NCI-H774 (cell line): ENCODE measurements at regions not wholly inside any gene's neighbourhood (a gene's known extent, or its start where the extent isn't known, plus 50 kb on each side); places are given as distances from the start of the nearest gene placed in this dataset.
A peak's percentile ranks its signal among the peaks of the same experiment; 100 is the strongest.
"Not testable (repeated sequence)": the region's sequence is repeated elsewhere in the genome, so short reads cannot be mapped to it uniquely, and the experiment has no call there.

Experiments
- DNase-seq: peaks from one replicate; lab custom pipeline; 2025; lab: John Stamatoyannopoulos, UW

GRCh38 chr9:129414377-129414992, 206.4 kb downstream of the C9orf50 start:
- DNase-seq, result no peak

- peak; percentile 98 for DNase-seq
These were observed 207.1 kb downstream of the C9orf50 start for GRCh38 chr9:129413537-129414376.

- DNase-seq, result peak; percentile 86
These were observed 207.9 kb downstream of the C9orf50 start for GRCh38 chr9:129412814-129413536.

GRCh38 chr9:129412176-129412813, 208.6 kb downstream of the C9orf50 start:
- DNase-seq, result not testable (repeated sequence)

GRCh38 chr9:129411501-129412175, 209.3 kb downstream of the C9orf50 start:
- DNase-seq, result no peak

GRCh38 chr9:129410226-129410625, 210.7 kb downstream of the C9orf50 start:
- no peak for DNase-seq

- DNase-seq, result no peak
These were observed 212.2 kb downstream of the C9orf50 start for GRCh38 chr9:129408535-129409215.

GRCh38 chr9:129407905-129408452, 212.9 kb downstream of the C9orf50 start:
- DNase-seq, result no peak

GRCh38 chr9:129406278-129407225, 214.3 kb downstream of the C9orf50 start:
- DNase-seq, result no peak

GRCh38 chr9:129405827-129406213, 215.1 kb downstream of the C9orf50 start:
- no peak for DNase-seq

- no peak for DNase-seq
These were observed 215.6 kb downstream of the C9orf50 start for GRCh38 chr9:129405089-129405826.

GRCh38 chr9:129404621-129405020, 216.3 kb downstream of the C9orf50 start:
- DNase-seq, result no peak

- DNase-seq, result no peak
These were observed 216.9 kb downstream of the C9orf50 start for GRCh38 chr9:129403779-129404620.

- no peak for DNase-seq
These were observed 217.7 kb downstream of the C9orf50 start for GRCh38 chr9:129402931-129403778.

GRCh38 chr9:129402371-129402739, 218.5 kb downstream of the C9orf50 start:
- no peak for DNase-seq

GRCh38 chr9:129401623-129402370, 219.1 kb downstream of the C9orf50 start:
- DNase-seq, result no peak
